Right forelimb (tissue), 1 donor: ENCODE measurements at regions not wholly inside any gene's neighbourhood (a gene's known extent, or its start where the extent isn't known, plus 50 kb on each side); places are given as distances from the start of the nearest gene placed in this dataset.
"Not testable (repeated sequence)": the region's sequence is repeated elsewhere in the genome, so short reads cannot be mapped to it uniquely, and the experiment has no call there.

Experiments
- DNase-seq: peaks from one replicate; pipeline ENCODE4 v3.0.0-alpha.2; 2018

GRCh38 chr14:35986219-35986573, 160.1 kb downstream of the BRMS1L start:
- DNase-seq, result no peak

GRCh38 chr14:35985474-35986218, 159.5 kb downstream of the BRMS1L start:
- DNase-seq, result no peak

GRCh38 chr14:35979531-35979930, 153.4 kb downstream of the BRMS1L start:
- DNase-seq, result no peak

DNA sequence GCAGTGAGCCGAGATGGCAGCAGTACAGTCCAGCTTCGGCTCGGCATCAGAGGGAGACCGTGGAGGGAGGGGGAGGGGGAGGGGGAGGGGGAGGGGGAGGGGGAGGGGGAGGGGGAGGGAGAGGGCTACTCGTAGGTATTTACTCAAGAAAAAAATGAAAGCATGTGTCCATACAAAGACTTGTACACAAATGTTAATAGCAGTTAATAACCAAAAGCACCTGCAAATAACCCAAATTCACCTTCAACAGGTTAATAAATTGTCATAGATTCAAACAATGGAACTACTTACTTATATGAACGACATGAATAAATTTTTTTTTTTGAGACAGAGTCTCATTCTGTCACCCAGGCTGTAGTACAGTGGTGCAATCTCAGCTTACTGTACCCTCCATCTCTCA, 152.4 kb downstream of the BRMS1L start:
- no peak for DNase-seq

GRCh38 chr14:35975814-35976213, 149.7 kb downstream of the BRMS1L start:
- DNase-seq, result no peak

- no peak for DNase-seq
Measured at GRCh38 chr14:35973770-35974169, 147.6 kb downstream of the BRMS1L start.

DNA sequence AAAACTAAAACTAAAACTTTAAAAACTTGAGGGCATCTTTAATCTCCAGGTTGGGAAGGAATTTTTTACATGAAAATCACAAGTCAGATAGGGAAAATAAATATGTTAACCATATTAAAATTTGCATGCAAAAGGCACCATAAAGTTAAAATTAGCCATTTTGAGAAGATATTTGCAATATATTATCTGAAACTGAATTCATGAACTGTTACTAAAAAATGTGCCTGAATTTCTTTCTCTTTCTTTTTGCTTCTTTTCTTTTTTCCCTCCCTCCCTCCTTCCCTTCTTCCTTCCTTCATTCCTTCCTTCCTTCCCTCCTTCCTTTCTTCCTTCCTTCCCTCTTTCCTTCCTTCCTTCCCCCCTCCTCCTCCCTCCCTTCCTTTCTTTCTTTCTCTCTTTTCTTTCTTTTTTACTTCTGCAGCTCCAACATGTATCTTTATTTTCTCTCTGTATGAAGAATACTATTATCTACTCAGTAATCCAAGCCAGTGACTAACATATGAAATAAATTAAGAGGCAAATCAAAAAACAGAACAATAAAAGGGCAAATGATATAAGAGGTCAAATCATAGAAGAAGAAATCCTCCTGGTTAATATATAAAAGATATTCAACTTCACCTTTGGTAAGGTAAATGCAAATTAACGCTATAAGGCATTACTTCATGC, 146.0 kb downstream of the BRMS1L start:
- no peak for DNase-seq

- DNase-seq, result no peak
Measured at GRCh38 chr14:35969310-35969709, 143.2 kb downstream of the BRMS1L start.

DNA sequence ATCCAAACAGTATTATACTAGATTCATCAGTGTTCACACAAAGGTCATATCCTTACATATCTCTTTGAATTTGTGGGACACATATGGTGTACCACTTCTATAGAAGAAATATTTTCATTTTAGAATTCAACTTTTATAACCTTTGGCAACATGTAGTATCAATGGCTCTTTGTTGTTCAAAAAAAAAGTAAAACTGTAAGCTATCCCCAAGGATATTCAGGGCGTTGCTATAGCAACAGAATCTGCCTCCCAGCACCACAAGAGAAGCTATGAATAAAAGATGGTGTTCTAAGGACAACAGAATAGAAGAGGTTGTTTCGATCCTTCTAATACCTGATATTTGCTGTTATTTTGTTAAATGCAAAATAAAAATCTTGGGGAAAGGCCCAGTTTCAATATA, 139.3 kb downstream of the BRMS1L start:
- no peak for DNase-seq

DNA sequence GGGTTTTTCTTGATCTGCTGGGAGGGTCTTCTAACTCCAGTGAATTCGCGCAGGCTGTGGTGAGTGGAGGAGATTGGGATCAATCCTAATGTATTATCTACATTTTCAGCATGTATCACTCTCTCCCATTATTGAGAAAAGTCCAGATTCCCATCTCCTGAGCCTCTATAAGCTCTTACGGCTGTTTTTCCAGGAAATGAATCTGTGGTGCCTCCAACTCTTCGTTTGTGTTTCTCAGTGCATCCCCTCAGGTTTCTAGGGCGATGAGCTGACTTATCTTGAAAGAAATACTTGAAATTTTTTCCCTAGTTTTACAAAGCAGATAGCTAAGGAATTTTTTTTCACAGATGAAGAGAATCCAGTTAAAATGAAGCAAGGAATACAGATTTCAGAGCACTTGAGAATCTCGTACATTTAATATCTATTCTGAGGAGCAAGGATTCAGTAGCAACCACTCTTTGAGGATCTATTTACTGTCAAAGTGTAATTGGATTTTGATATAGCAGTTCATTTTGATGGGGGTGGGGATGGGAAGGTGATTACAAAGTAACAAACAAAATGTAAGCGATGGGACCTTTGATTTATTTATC, 138.7 kb downstream of the BRMS1L start:
- DNase-seq, result no peak

- no peak for DNase-seq
Measured at GRCh38 chr14:35963209-35963608, 137.1 kb downstream of the BRMS1L start.

DNA sequence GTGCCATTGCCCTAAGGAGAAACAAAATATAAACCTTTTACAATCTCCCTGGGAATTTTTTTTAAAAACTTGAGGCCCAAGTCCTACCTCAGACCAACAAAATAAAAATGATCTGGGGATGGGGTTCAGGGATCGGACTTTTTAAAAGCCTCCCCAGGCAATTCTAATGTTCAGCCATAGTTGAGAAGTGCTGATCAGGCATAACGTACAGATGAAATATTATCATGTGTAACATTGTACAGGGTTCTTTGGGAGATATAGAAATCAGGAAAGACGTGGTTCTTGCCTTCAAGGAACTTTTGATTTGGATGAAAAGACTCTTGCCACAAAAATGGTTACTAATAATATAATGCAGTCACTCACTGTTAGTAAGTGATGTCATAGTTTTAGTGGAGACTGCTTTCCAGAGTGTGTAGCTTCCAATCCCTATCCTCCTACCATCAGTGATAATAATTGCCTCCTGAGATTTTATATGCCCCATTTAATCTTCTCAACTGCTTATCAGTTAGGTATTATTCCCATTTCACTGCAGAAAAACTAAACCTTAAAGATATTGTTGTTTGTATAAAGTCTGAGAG, 135.6 kb downstream of the BRMS1L start:
- no peak for DNase-seq

DNA sequence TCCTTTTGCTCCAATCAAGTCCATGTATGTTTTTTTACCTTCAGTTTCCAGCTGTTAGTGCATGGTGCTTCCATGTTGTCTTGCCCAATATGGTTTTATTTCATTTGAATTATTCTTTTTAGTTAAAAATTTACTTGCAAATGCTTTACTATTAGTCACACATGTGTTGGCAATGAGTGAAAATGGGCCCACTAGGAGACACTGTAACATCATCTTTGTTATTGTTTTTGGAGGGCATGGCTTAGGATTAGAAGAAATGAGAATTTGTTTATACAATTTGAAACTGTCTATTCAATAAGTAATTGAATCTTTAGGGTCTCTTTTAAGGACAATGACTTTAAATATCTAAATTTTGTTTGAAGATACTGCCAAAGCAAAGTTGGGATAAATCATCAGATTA, 133.7 kb downstream of the BRMS1L start:
- no peak for DNase-seq

DNA sequence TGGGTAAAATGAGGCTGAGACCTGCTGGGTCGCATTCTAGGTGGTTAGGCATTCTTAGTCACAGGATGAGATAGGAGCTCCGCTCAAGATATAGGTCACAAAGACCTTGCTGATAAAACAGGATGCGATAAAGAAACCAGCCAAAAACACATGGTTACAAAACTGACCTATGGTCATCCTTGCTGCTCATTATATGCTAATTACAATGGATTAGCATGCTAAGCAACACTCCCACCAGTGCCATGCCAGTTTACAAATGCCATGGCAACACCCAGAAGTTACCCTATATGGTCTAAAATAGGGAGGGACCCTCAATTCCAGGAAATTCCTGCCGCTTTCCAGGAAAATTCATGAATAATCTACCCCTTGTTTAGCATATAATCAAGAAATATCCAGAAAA, 132.4 kb downstream of the BRMS1L start:
- no peak for DNase-seq

DNA sequence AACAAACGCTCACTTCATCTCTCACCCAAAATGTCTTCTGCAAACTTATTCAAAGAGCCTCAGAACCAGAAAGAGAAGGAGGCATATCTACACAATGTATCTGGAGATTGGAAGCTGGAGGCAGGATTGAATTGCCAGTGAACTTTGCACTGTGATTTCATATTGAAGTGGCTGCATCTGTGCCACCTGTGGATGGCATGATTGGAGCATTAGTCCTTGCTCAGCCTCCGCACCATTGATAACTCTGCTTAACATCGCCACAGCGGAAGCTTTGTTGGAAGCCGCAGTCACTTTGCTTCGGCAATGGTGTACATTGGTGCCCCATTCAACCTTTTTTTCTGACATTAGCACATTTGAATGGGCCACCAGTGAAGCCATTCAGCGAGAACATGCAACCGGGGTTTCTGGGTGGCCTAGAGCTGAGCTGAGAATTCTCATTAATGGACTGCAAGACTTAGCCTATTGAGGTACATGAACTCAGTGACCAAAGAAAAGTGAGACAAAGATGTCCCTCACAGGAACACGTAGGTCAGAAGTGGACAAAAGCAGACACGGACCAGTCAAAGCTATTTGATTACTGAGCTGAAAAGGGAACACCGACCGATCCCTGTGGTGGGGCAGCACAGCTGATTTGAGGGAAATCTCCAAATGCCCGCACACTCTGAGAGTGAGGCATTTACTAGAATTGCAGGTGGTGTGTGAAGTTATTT, 130.4 kb downstream of the BRMS1L start:
- no peak for DNase-seq

GRCh38 chr14:35952584-35952983, 126.4 kb downstream of the BRMS1L start:
- no peak for DNase-seq

- DNase-seq, result no peak
Measured at GRCh38 chr14:35949920-35950513, 123.9 kb downstream of the BRMS1L start.

DNA sequence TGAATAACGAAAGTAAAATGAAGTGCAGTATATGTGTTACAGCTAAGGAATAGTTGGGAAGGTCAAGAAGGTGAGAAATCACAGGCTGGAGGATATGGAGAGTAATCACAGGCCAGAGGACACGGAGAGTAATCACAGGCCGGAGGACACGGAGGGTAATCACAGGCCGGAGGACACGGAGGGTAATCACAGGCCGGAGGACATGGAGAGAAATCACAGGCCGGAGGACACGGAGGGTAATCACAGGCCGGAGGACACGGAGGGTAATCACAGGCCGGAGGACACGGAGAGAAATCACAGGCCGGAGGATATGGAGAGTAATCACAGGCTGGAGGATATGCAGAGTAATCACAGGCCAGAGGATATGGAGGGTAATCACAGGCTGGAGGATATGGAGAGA, 121.8 kb downstream of the BRMS1L start:
- not testable (repeated sequence) for DNase-seq

DNA sequence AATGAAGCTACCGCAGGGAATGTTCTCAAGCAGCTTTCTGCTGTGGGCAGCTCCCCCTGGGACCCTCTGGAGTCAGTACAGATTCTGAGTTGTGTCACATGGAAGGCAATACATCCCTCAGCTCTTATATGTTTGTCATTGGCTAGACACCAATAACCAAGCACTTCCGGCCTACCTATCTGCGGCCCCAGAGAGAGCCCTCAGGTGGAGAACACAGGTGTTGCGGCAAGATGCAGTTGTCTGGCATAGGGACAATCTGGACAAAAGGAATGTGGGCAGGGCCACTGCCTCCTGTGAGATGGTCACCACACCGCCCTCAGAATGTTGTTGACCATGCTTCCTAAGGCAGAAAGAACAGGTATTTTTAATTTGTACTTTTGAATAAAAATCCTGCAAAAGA, 118.7 kb downstream of the BRMS1L start:
- no peak for DNase-seq

- no peak for DNase-seq
Measured at GRCh38 chr14:35940291-35940690, 114.2 kb downstream of the BRMS1L start.

DNA sequence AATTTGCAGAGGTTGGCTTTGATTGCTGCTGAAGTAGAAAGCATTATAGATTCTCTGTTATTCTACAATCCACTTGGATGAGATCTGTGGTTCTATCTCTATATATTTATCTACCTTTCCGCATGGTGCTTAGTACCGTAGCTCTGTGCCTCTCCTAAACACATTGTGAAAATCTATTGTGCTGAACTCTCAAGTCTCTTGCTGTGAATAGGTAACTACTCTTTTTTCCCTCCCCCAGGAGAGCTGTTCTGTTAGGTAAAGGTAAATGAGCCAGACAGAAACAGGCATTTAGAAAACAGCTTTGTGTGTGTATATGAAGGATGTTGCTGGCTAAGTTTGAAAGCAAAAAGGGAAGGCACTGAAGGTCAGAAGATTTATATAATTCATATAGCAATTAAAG, 112.6 kb downstream of the BRMS1L start:
- DNase-seq, result no peak

- DNase-seq, result no peak
Measured at GRCh38 chr14:35934499-35934898, 108.4 kb downstream of the BRMS1L start.

DNA sequence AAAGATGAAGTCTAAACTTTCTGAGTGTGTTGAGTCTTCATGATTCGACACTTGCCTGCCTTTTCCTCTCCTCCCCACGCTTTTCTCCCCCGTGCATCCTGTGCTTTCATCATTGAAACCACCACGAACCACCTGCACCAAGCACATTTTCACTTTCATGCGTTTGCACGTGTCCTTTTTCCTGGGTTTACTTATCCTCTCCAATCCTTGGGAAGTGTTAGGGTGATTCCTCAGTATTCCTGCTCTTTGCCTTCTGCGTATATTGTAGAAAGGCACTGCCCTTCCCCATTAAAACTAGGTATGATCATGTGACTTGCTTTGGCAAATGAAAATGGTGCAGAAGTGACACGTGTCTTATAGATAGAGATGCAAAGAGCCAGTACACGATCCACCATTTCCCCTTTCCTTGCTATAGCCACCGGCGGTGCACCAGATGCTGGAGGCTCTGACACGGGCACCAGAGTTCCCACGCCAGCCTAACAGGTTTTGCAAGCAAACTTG, 106.6 kb downstream of the BRMS1L start:
- DNase-seq, result no peak
